NCI-H226 (cell line): ENCODE measurements at regions not wholly inside any gene's neighbourhood (a gene's known extent, or its start where the extent isn't known, plus 50 kb on each side); places are given as distances from the start of the nearest gene placed in this dataset.

ENCODE experiments used
- DNase-seq: peaks from one replicate; pipeline ENCODE4 v3.0.0-alpha.2; 2015

DNA sequence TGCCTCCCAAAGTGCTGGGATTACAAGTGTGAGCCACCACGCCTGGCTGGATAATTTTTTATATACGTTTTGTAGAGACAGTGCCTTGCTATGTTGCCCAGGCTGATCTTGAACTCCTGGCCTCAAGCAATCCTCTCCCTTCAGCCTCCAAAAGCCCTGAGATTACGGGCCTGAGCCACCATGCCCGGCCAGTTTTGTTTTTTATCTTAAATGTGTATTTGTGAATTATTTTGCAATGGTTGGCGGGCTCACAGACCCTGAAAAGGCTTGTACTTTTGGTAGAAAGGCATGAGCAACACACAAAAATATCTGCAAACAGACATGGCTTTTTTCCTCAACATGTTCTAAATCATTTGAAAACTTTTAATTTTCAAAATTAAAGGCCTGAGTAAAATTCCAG is 73.4 kb upstream of the TMEM18 start:
- DNase-seq = no peak

DNA sequence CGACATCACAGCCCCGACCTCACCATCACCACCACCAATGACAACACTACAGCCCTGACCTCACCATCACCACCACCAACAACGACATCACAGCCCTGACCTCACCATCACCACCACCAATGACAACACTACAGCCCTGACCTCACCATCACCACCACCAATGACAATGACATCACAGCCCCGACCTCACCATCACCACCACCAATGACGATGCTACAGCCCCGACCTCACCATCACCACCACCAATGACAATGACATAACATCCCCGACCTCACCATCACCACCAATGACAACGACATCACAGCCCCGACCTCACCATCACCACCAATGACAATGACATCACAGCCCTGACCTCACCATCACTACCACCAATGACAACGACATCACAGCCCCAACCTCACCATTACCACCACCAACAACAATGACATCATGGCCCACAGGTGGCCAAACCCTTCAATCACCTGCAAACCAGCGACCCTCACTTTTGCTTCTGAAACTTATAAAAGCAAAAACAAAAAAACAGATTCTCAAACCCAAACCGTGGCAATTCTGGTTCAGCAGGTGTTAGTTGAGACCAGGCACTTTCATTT is 70.7 kb upstream of the TMEM18 start:
- no peak for DNase-seq

DNA sequence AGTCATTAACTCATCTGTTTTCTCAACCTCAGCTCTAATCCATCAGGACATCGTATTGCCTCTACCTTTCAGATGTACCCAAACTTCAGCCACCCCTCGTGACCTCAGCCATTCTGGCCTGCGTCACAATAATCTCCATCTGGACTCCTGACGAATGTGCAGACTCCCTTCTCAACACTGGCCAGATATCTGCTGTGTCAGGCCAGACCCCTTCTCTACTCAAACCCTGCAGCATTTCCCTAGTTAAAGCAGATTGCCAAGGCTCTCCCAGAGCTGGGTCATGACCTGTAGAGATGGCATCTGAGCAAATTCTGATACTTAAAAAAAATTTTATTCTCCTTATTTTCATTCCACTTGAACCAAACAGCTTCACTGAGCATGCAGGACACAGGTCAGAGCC is 69.5 kb upstream of the TMEM18 start:
- DNase-seq = no peak

DNA sequence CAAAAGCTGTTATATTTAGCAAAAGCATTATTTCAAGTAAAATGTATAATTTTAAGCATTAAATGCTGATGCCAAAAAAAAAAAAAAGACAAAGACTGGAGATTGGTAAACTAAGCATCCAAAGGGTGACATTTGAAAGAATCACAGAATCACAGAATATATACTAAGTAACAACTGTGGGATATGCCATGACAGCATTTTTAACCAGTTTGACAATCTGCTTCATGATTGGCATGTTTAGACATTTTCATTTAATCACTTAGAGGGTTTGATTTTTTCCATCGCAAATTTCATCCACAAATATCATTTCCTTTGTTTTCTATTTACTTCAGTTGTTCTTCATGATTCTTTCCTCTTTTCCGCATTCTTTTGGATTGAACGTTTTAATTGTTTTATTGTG is 66.9 kb upstream of the TMEM18 start:
- DNase-seq = no peak

DNA sequence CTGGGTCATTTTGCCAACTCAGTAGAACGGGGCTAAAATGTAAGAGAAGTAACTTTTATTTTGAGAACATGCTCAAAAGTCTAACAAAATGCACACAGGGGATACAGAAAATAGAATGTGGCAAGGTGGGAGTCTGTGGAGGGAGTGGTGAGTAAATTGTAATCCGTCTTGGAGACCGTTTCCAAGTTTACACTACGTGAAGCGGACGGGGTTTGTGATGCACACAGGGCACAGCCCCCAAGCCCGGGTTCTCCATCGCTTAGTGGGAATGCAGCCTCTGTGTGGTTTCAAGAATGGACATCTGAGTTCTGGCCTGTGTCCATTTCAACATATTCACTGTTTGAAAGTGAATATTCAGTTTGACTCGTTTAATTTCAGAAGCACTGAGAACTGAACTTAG is 65.0 kb upstream of the TMEM18 start:
- no peak for DNase-seq

DNA sequence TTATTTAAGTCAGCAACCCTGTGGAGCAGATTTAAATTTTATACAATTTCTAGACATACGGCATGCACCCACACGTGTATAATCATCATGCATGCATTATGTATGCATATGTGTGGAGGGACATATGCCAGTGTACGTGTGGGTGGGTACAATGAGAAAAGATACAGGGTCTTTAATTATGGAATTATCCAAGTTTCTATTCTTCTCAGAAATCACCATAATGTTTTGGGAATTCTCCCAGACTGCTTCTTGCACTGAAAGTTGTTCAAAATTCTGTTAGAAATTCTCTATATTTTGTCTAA is 63.9 kb upstream of the TMEM18 start:
- no peak for DNase-seq

DNA sequence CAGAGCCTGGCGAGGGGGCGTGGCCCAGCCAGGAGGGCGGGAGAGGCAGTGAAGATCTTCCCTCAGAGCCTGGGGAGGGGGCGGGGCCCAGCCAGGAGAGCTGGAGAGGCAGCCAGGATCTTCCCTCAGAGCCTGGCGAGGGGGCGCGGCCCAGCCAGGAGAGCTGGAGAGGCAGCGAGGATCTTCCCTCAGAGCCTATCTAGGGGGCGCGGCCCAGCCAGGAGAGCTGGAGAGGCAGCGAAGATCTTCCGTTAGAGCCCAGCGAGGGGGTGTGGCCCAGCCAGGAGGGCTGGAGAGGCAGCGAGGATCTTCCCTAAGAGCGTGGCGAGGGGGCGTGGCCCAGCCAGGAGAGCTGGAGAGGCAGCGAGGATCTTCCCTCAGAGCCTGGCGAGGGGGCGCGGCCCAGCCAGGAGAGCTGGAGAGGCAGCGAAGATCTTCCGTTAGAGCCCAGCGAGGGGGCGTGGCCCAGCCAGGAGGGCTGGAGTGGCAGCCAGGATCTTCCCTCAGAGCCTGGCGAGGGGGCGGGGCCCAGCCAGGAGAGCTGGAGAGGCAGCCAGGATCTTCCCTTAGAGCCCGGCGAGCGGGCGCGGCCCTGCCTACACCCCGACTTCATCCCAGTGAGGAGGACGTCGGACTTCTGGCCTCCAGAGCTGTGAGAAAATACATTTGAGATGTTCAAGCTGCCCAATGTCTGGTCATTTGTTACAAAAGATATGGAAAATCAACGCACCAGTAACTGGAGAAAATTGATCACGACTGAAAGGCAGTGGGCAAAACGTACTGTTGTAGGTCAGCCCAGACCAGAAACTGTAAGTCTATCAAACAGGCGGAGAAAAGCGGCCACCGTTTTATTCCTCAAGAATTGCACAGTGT is 63.4 kb upstream of the TMEM18 start:
- peak; percentile 98 for DNase-seq

DNA sequence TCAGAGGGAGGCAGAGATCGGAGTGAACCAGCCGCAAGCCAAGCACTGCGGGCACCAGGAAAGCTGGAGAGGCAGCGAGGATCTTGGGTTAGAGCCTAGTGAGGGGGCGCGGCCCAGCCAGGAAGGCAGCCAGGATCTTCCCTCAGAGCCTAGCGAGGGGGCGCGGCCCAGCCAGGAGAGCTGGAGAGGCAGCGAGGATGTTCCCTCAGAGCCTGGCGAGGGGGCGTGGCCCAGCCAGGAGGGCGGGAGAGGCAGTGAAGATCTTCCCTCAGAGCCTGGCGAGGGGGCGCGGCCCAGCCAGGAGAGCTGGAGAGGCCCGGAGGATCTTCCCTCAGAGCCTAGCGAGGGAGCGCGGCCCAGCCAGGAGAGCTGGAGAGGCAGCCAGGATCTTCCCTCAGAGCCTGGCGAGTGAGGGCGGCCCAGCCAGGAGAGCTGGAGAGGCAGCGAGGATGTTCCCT is 62.7 kb upstream of the TMEM18 start:
- DNase-seq = peak; percentile 70

DNA sequence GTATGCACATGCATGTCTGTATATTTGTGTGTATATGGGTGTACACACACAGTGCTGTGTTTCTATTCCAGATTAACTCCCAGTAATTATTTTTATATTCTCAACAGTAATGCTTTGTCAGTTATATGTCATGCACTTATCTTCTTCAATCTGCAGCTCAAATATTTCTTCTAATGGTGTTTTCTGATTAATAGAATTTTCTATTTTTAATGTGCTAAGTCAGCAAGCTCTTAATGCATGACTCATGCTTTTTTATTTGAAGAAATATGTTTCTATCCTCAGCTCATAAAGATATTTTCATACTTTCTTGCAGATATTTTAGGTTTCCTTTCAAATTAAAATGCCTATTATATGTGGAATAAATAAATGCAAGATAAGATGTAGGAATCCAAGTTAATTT is 59.7 kb upstream of the TMEM18 start:
- DNase-seq = no peak

DNA sequence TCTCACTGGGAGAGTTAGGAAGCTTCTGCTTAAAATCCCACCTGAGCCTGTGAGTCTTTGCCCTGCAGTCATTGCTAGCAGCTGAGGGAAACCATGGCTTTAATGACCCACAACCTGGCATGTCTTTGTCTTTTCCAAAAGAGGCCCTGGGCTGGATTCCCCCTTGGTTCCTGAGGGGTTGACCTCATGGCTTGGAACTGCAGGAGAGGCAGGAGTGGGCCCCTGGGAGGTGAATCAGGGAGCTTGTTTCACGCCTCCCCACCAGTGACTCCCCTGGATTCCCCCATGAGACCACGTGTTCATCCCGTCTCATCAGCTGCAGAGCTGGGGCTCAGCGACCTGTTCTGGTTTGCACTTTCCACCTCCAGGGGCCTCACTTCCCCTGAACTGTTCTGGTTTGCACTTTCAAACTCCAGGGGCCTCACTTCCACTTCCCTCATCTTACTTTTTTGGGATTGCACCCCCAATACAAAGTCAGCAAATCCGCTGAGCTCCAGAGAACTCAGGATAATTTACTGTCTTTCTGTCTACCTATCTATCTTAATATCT is 58.5 kb upstream of the TMEM18 start:
- no peak for DNase-seq

DNA sequence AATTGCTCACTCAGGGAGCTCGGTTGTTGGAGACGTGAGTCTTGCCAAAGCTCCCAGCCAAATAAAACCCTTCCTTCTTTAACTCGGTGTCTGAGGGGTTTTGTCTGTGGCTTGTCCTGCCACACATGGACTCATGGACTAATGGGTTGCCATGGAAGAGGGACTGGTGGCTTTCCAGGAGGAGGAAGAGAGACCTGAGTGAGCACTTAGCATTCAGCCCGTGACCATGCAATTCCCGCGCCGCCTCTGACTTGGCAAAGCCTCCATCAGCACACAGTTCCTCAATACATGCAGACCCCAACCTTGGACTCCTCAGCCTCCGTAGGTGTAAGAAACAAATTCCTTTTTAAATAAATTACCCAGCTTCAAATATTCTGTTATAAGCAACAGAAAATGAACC is 57.3 kb upstream of the TMEM18 start:
- no peak for DNase-seq

DNA sequence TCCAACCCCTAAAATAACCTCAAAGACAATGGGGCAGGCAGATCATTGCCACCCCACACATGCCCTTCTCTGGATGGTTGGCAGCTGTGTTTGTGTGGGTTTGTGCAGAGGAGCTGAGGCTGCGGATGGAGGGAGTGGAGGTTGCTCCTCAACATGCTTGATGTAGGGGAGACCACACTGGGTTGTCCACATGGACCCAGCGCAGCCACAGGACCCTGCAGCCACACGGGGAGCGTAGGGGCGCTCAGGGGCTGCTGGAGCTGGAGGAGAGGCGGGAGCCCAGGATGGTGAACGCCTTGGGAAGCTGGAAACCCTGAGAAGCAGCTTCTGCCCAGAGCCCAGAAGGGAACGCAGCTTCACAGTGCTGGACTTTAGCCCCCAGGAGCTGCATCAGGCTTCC is 56.3 kb upstream of the TMEM18 start:
- DNase-seq = no peak

DNA sequence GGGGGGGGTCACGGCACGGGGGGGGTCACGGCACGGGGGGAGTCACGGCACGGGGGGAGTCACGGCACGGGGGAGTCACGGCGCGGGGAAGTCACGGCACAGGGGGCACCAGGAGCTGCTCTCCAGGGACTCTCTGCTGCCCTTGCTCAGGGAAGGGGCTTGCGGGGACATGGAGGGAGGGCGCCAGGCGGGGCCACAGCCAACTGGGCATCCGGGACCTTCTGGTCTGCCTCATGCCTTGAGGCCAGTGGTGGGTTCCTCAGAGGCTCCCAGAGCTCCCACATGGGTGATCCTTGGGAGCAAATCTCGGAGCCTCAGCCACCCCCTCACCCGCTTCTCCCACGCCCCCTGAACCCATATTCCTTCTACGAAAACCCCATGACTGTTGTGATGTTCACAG is 55.8 kb upstream of the TMEM18 start:
- DNase-seq = no peak

DNA sequence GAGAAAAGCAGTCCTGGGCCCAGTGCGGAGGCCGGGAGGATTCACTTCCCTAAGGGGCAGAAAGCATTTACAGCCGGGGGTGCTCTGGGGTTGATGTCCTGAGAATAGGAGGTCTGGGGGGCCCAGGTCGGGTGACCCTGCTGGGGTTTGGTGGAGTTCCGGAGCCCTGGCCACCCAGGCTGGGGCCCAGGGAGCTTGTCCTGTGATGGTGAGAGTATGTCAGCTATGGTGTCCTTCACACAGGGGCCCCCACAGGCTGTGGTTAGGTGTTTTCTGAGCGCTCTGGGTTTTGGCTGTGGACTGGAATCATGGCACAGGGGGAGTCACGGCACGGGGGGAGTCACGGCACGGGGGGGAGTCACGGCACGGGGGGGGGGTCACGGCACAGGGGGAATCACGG is 54.5 kb upstream of the TMEM18 start:
- DNase-seq = no peak

DNA sequence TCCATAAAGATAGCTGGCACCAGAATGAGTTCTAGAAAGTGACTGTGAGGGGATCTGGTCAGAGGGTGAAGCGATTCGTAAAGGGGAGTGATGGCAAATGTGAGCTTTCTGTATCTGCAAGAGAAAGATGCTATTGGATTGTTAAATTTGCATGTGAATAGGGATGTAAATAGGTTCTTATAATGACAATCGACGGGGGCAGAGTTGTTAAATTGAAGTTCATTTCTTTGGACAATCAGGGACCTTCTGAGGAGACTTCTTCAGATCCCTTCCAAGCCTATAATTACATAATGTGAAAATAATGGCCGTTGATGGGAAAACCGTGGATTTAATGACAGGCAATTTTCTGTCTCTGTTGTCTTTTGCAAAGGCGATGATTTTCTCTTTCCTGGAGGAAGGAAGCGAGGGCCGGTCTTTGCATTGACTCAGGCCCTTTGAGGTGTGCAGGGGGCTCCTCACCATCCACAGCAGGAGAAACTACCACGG is 52.2 kb upstream of the TMEM18 start:
- no peak for DNase-seq

DNA sequence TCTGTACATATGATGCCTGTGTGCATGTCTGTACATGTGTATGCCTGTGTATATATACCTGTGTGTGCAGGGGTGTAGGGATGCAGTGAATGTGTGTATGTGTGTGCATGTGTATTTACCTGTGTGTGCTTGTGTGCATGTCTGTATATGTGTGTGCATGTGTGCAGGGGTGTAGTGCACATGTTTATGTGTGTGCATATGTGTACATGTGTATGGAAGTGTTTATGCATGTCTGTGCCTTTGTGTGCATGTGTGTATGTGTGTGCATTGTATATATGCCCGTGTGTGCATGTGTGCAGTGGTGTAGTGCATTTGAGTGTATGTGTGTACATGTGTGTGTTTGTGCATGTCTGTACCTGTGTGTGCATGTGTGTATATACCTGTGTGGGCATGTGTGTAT is 51.0 kb upstream of the TMEM18 start:
- no peak for DNase-seq

DNA sequence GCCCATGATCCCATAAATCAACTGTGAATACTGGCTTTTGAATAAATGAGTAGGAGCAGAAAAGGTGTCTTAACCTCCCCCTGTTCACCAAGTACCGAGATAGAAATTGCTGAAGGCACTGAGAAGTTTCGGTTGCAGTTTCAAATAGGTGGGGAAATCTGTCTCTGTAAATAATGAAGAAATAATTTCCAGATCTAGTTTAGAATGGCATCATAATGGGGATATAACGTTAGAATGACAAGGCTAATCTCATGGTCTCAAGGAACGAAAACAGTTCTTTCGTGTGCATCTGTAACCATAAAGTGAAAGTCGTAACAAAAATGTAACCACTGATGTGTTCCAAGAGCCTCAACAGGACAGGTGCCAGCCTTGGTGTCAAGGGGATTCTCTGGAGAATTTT is 49.9 kb upstream of the TMEM18 start:
- no peak for DNase-seq
